Parathyroid adenoma (tissue), 2 donors: ENCODE measurements at regions not wholly inside any gene's neighbourhood (a gene's known extent, or its start where the extent isn't known, plus 50 kb on each side); places are given as distances from the start of the nearest gene placed in this dataset.
A peak's percentile ranks its signal among the peaks of the same experiment; 100 is the strongest.

ENCODE experiments used
- H2AFZ ChIP-seq: fragments of 300-600 bp; sonication (generic); one replicate; pipeline ENCODE4 v1.7.0; 2017; ENCODE audit warnings: antibody characterized with exemption, mild to moderate bottlenecking
- H3K27ac ChIP-seq: fragments of 300-600 bp; sonication (generic); one replicate; pipeline ENCODE4 v1.7.0; 2017
- H3K27me3 ChIP-seq: fragments of 300-600 bp; sonication (generic); one replicate; pipeline ENCODE4 v1.7.0; 2017; ENCODE audit warnings: low read length; ENCODE audit not compliant: control insufficient read depth, insufficient read depth
- H3K36me3 ChIP-seq: fragments of 300-600 bp; sonication (generic); one replicate; pipeline ENCODE4 v1.7.0; 2017; ENCODE audit warnings: low read length; ENCODE audit not compliant: control insufficient read depth, insufficient read depth
- H3K4me1 ChIP-seq: fragments of 300-600 bp; sonication (generic); one replicate; pipeline ENCODE4 v1.7.0; 2017; ENCODE audit warnings: control low read depth
- H3K4me2 ChIP-seq: fragments of 300-600 bp; sonication (generic); one replicate; pipeline ENCODE4 v1.7.0; 2017; ENCODE audit warnings: low read length
- H3K4me3 ChIP-seq: fragments of 300-600 bp; sonication (generic); one replicate; pipeline ENCODE4 v1.7.0; 2017; ENCODE audit warnings: low read depth, low read length
- H3K79me2 ChIP-seq: fragments of 300-600 bp; sonication (generic); one replicate; pipeline ENCODE4 v1.7.0; 2017; ENCODE audit warnings: control low read depth
- H3K9ac ChIP-seq: fragments of 300-600 bp; sonication (generic); one replicate; pipeline ENCODE4 v1.7.0; 2017; ENCODE audit warnings: mild to moderate bottlenecking
- H3K9me3 ChIP-seq: fragments of 300-600 bp; sonication (generic); one replicate; pipeline ENCODE4 v1.7.0; 2017; ENCODE audit warnings: low read length; ENCODE audit not compliant: control insufficient read depth
- CTCF ChIP-seq: fragments of 300-600 bp; sonication (generic); IDR thresholded peaks from one replicate; pipeline ENCODE4 v1.7.0; 2017; ENCODE audit warnings: antibody characterized with exemption, mild to moderate bottlenecking
- donor health status: primary hyperparathyroidism.

GRCh38 chr13:26873386-26873698 is 112.8 kb upstream of the GPR12 start:
- no peaks in the 10 kb centered on the region for H3K27me3 ChIP-seq
- no peak overlapping the region for H3K4me2 ChIP-seq
- no peak overlapping the region for H2AFZ ChIP-seq
- no peak overlapping the region for H3K4me3 ChIP-seq
- H3K27ac ChIP-seq = no peak overlapping the region
- H3K36me3 ChIP-seq = no peaks in the 10 kb centered on the region
- no peaks in the 10 kb centered on the region for H3K4me1 ChIP-seq
- H3K9me3 ChIP-seq = no peaks in the 10 kb centered on the region
- no peak overlapping the region for H3K9ac ChIP-seq
- TF ChIP-seq CTCF = no peak
- no peaks in the 10 kb centered on the region for H3K79me2 ChIP-seq

- peak; percentile 50 for TF ChIP-seq CTCF
- H2AFZ ChIP-seq = no peak overlapping the region
- H3K9me3 ChIP-seq = no peaks in the 10 kb centered on the region
- H3K4me2 ChIP-seq = no peak overlapping the region
- H3K27me3 ChIP-seq = no peaks in the 10 kb centered on the region
- no peaks in the 10 kb centered on the region for H3K36me3 ChIP-seq
- H3K9ac ChIP-seq = no peak overlapping the region
- no peak overlapping the region for H3K27ac ChIP-seq
- H3K4me3 ChIP-seq = no peak overlapping the region
- no peaks in the 10 kb centered on the region for H3K4me1 ChIP-seq
- no peaks in the 10 kb centered on the region for H3K79me2 ChIP-seq
Measured at GRCh38 chr13:26872525-26873385, 112.2 kb upstream of the GPR12 start.

DNA sequence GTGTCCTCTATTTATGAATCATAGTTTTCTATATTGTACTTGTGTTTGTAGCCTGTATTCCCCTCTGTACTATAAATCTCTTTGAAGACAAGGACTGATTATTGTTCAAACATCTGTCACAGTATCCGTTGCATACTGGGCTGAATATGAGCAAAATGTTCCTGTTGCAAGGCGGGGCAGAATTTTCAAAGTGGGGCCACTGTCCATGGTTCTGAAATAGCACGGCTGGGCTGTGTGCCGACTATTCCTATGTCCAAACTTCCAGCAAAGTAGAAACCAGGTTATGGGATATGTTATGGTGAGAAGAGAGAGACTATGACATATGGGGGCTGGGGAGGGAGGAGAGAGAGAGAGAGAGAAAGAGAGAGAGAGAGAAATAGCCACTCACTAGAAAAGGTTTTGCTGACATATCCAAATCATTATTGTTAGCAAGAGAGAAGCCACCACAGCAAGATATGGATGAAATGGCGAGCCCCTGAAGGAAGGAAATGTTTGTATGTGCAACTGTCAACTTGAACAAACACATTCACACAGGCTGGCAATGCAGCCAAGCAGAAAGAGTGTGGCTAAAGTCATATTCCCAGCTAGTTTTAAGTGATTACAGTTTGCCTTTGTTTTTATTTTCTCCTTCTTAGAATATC is 107.0 kb upstream of the GPR12 start:
- no peak overlapping the region for H3K27ac ChIP-seq
- H3K36me3 ChIP-seq = no peaks in the 10 kb centered on the region
- no peaks in the 10 kb centered on the region for H3K9me3 ChIP-seq
- no peak overlapping the region for H3K4me2 ChIP-seq
- H3K9ac ChIP-seq = no peak overlapping the region
- H2AFZ ChIP-seq = no peak overlapping the region
- no peaks in the 10 kb centered on the region for H3K27me3 ChIP-seq
- no peak for TF ChIP-seq CTCF
- no peaks in the 10 kb centered on the region for H3K79me2 ChIP-seq
- H3K4me1 ChIP-seq = no peaks in the 10 kb centered on the region
- no peak overlapping the region for H3K4me3 ChIP-seq

- Histone ChIP-seq H3K4me1 (no peaks in the 10 kb centered on the region), H3K9me3 (no peaks in the 10 kb centered on the region), H3K4me3 (no peak overlapping the region), H3K79me2 (no peaks in the 10 kb centered on the region), H3K27me3 (no peaks in the 10 kb centered on the region), H3K27ac (no peak overlapping the region), H3K36me3 (no peaks in the 10 kb centered on the region), H3K9ac (no peak overlapping the region), H3K4me2 (no peak overlapping the region), H2AFZ (no peak overlapping the region)
- TF ChIP-seq CTCF = no peak
Measured at GRCh38 chr13:26864576-26864975, 104.0 kb upstream of the GPR12 start.
